ENCODE measurements at regions not wholly inside any gene's neighbourhood (a gene's known extent, or its start where the extent isn't known, plus 50 kb on each side); places are given as distances from the start of the nearest gene placed in this dataset.
"Not testable (repeated sequence)": the region's sequence is repeated elsewhere in the genome, so short reads cannot be mapped to it uniquely, and the experiment has no call there.

DNA sequence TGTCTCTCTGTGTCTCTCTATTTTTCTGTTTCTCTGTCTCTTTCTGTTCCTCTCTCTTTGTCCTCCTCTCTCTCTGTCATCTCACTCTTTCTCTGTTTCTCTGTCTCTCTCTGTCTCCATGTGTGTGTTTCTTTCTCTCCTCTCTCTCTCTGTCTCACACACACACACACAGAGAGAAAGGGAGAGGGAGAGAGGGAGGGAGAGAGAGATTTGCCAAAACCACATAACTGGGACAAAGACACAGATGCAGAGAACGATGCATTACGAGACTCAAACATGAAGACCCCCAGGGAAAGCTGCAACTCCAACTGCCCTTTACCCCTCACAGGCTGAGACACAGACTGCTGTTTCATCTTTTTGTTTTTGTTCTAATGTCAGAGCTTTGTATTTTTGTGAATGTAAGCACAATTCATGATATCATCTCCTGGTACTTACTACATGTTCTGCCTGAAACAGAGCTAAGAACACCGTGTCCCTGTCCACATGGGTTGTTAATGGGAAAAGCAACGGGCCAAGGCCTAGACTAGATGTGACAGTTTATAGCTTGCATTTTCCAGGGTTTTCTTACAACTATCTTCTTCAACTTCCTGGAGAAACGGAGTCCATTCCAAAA lies 177.1 kb upstream of the ARID1B start:
- no peak for DNase-seq

DNA sequence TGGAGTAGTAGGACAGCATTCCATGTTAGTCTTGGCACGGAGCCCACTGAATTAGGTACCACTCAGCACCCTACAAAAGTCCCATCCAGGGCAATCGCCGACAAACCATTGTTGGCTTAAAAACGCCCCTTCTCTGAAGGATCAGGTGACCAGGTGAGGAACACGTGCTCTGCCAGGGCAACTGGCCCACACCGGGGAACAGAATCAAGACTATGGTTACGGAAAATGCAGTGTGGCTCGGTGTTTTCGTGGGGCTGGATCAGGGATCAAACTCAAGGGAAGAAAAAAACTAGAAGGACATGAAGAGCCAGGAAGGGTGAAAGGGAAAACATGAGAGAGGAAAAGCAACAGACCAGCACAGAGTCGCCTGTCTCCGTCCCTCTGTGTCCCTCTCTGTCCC lies 177.8 kb upstream of the ARID1B start:
- no peak for DNase-seq

DNA sequence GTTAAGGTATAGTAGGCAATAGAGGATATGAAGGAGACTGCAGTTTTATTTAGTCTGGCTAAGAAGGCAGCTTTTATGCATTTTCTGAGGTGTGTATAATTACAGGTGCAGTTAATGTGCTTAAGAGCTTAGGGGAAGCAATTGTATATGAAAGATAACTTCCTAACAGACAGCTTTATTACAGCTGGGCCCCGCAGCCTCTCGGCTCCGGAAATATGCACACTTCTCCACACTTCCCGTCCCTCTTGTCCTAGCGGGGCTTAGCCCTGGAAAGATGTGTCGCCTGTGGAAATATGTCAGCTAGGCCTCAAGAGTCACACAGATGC lies 178.4 kb upstream of the ARID1B start:
- no peak for DNase-seq

DNA sequence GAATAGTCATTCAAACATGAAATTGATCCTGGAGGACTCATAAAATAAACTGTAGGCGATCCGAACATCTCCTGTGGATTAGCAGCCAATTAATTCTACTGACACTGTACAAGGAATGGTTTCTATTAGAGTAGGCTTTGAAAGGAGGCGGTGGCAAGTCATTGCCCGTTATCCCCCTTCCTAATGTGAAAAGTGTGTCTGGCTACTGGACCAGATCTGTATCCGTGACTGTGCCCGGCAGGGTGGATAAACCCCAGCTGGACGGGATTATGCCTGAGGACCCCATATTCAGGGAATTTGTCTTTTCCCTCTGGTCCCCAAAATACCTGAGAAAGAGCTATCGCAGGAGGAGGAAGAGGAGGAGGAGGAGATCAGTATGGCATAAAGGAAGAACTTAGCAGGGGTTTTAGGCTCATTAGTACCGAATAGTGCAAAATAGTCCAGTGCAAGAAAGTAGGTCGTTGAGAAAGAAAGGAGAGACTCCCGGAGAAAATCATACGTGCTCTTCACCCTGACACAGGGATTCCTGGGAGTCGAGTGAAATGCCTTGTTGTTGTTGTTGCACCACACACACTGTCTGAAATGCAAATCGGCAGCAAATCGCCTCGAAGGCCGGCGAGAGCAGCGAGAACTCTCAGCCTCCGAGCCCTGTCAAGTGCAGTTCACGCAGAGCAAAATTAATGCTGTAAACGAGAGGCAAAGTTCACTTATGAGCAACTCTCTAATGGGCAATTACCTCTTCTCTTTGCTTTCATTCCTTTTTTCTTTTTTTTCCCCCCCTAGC lies 178.9 kb upstream of the ARID1B start:
- no peak for DNase-seq

DNA sequence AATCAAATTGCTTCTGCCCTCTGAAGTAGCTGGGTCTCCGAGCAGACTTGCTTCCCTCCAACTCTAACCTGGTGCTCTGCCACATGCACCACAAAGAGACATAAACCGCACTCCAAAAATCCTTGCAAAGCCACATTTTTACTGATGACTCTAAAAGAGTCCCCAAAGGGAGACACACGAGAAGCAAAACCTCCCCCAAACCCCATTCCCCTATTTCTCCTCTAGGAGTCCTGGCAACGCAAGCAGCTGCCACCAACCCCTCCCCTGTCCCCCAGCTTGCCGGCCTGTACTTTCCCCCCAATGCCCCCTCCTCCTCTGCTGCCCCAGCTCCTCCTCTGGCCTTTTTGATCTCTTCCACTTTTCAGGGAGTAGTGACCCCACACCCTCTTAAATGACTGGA lies 180.1 kb upstream of the ARID1B start:
- DNase-seq, result no peak

DNA sequence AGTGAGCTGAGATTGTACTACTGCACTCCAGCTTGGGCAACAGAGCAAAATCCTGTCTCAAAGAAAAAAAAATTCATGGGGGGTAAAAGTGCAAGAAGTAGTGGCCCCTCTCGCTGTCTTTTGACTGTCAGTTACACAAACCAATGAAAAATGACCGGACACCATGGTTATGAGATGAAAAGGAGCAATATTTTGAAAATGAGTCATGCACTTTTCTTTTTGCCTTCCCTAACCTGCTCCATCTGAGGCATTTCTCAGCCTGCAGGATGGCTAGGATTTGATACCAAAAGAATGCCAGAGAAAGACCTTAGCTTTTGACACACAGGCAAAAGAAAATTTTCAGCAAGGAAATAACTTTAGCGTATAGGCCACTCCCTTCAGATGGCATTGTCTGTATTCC lies 181.7 kb upstream of the ARID1B start:
- no peak for DNase-seq

DNA sequence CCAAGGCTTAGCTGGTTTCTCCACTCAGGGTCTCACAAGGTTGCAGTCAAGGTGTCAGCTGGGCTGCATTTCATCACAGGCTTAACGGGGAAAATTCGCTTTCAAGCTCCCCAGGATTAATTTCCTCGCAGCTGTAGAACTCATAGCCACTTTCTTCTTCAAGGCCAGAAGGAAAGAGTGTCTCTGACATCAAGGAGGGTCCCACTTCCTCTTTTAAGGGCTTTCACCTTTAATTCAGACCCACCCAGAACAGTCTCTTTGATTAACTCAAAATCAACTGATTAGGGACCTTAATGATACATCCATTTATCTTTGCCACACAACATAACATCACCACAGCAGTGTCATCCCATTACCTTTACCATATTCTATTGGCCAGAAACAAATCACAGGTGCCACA lies 183.3 kb upstream of the ARID1B start:
- DNase-seq, result no peak

DNA sequence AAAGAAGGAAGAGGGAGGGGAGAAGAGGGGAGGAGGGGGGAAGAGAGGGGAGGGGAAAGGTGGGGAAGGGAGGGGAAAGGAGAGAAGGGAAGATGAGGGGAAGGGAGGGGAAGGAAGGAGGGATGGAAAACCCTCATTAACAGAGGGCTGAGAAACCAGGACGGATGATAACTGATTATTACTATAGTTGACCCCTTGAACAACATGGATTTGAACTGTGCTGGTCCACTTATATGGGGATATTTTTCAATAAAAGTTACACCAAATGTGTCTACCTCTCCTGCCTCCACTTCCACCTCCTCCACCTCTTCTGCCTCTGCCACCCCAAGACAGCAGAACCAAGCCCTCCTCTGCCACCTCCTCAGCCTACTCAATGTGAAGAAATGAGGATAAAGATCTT lies 184.1 kb upstream of the ARID1B start:
- DNase-seq, result no peak

DNA sequence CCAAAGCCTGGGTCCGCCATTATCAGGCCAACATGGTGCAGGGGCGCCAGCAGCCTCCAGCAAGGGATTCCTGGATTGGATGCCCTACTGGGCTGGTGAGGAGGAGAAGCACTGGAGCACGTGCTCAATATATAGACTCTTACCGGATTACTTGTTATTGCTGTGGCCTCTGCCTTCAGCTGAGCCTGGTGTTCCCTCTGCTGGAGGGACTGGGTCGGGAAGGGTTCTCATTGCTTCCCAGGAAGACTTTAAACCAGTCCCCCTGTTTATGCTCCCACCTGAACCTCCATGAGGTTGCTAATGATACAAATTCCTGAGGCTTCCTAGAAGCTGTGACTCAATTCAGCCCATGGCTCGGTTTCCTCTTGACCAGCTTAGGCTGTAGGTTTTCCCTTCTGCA lies 186.7 kb upstream of the ARID1B start:
- no peak for DNase-seq

DNA sequence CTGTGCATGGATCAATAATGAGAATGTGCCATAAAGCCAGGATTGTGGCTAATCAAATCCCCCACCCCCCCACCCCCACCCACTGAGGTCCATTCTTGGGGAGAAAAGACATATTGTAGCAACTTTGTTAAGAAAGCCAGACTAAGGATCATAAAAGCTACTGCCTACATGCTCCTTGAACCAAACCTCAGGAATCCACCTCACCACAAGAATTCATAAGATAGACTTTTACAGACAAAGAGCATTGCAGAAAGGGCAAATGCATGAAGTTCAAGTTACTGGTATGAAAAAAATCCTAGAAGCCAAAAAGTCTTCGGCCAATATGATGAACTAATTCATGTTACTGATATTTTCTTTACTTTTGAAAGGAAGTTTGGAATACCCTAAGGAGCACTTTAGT lies 187.9 kb upstream of the ARID1B start:
- DNase-seq, result no peak

DNA sequence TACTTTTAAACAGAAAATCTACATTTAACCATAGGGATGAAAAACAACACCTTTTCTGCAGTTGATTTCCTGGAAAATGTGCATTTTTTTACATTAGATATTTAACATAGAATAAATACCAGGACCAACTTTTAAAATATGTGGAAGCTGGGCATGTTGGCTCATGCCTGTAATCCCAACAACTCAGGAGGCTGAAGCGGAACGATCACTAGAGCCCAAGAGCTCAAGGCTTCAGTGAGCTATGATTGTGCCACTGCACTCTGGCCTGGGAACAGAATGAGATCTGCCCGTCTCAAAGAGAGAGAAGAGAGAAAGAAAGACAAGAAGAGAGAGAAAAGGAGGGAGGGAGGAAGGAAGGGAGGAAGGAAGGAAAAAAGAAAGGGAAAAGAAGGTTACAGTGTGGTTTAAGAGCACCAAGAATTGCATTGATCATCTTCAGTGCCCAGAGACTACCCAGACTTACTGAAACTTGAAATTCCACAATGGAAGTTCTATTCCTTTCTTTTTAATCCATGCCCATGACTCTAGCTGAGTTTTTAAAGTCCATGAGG lies 189.4 kb upstream of the ARID1B start:
- no peak for DNase-seq

DNA sequence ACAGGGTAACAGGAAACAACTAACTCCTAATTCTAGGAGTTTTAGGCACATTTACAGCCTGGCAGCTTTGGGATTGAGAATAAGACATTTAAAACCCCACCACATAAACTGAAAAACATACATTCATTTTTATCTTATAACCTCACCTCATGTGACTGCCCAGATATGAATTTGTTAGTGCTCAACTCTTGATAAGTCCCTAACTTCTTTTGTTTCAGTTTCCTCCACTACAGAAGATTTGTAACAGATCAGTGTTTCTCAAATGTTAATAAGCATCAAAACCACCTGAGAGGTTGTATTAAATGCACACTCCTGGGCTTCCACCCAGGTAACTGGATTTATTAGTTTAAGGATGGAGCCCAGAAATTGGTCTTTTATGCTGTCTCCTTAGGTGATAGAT lies 190.1 kb upstream of the ARID1B start:
- DNase-seq, result no peak

DNA sequence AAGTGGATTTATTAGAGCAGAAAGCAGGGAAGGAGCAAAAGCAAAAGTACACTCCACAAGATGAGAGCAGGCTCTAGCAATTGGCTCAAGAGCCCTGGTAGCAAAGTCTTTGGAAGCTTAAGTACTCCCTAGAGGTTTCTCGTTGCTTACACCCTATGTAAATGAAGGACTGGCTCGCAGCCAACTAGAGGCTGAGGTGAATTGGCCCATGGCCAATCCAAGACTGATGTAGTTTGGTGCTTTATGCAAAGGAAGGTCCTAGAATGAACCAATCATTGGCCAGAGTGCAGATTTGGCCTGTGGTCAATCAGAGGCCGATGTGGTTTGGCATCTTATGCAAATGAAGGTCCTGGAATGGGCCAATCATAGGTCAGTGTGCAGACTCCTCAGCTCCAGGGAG lies 191.3 kb upstream of the ARID1B start:
- DNase-seq, result no peak

DNA sequence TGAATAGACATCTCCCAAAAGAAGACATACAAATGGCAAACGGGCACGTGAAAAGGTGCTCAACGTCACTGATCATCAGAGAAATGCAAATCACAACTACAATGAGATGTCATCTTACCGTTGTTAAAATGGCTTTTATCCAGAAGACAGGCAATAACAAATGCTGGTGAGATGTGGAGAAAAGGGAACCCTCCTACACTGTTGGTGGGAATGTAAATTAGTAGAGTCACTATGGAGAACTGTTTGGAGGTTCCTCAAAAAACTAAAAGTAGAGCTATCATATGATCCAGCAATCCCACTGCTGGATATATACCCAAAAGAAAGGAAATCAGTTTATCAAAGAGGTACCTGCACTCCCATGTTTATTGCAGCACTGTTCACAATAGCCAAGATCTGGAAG lies 193.1 kb upstream of the ARID1B start:
- not testable (repeated sequence) for DNase-seq

DNA sequence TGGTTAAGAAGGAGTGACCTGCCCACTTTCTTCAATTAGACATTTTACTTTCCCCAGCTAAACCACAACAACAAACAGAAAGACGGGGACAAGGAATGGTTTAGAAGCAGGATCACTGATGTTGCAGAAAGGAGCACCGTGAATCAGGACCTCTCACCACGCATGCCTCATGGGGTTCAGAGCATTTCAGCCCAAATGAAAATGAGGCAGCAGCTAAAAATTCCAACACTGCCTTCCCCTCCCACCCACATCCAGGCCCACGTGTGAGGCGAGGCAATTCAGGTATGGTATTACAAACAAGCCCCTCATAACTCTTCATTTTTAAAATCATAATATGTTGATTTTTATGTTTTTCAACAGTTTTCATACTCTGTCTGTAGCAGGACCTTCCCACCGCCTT lies 194.1 kb upstream of the ARID1B start:
- DNase-seq, result no peak

DNA sequence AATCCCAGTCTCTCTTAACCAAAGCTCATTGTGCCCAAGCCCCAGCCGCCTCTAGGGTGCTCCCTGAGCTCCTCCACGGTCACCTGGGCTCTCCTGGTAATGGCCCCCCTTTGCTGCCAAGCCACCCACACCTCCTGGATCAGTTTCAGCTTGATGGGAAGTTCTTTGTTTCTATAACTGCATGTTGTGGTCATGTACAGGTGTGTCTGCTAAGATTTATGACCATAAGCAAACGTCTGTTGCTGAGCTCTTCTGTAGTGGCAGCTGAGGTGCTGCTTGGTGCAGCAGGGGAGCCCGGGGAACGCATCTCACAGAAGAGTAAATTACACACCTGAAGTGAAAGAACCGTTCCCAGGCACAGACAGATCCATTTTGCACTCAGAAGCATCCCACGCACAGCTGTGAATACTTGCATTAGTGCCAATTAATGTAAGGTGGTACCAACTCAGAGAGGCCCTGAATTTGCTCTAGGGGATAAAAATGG lies 194.6 kb upstream of the ARID1B start:
- no peak for DNase-seq

DNA sequence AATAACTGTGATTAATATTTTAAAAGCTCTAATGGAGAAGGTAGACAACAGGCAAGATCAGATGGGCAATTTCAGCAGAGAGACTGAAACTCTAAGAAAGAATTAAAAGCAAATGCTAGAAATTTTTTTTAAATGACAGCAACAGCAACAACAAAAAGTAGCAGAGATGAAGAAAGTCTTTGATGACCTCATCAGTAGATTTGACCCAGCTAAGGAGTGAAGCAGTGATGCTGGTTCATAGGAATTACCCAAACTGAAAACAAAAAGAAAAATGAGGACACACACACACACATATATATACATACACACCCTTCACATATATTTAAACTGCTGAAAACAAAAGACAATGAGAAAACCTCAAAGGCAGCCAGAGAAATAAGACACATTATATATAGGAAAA lies 197.6 kb upstream of the ARID1B start:
- no peak for DNase-seq

DNA sequence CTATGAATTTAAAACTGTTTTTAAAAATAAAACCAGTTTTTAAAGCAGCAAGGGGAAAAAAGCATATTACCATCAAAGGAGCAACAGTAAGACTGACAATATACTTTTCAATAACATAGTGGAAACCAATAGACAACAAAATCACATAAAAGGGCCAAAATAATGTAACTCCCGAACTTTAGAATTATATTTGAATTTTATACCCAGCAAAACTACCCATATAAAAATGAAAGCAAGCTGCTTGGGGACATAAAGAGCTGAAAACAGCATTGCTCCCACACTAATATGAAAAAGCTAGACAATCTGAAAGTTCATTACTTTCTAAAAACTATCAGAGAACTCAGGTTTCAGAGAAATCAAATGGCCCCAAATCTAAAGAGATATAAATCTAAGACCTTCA lies 199.4 kb upstream of the ARID1B start:
- no peak for DNase-seq

DNA sequence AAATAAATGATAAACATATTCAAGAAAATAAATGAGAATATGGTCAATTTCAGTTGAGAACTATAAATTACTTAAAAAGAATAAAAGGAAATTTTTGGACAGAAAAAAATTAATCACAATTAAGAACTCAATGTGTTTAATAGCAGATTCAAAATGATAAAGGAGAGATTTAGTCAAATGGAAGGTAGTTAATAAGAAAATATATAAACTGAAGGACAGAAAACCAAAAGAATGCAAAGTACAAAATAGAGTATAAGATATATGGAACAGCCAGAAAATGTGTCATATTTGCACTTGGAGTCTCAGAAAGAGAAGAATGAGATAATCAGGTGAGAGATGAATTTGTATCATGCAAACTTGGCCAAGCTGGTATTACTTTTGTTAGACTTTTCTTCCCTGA lies 201.8 kb upstream of the ARID1B start:
- DNase-seq, result no peak

DNA sequence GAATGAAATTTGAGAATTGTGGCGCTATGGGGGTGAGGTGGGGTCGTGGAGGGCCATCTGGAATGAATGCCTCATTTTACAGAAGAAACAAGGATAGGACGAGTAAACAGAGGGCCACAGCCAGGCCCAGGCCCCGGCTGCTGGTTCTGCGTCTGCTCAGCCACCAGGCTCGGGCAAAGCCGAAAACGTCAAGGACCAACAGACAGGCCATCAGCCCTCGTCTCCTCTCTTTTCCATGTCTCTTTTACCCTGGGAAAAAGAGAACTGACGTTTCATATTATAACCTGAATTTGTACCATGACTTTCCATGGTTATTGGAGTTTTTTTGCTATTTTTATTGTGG lies 212.4 kb upstream of the ARID1B start:
- no peak for DNase-seq

DNA sequence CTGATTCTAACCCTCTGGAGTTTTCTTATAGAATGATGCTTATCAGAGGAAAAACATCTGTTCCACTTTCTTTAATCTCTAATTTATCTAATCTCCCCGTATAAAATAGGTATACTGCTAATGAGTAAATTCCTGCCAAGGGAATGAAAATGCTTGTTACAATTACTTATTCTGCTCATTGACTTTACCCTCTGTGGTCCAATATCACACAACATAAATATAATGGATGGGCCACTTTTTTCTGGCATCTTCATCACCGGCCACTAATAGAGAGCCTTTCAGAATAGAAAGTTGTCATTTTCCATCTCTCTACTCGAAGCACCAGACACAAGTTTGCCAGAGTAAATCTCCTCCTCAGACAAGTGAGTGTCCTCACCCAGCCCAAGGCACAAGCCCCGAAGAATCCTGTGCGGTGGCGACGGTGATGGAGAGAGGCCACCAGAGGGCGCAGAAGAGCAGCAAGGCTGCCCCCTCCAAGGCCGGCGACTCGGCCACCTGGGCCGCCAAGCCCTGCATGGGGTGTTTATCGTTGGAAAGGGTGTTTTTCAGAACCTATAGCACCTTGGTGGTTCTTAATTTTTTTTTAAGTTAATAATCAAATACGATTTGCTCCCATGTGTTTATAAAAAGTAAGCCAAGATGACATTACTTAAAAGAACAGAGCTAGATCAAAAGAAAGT lies 212.9 kb upstream of the ARID1B start:
- peak; percentile 41 to 63 (median 56) for DNase-seq

DNA sequence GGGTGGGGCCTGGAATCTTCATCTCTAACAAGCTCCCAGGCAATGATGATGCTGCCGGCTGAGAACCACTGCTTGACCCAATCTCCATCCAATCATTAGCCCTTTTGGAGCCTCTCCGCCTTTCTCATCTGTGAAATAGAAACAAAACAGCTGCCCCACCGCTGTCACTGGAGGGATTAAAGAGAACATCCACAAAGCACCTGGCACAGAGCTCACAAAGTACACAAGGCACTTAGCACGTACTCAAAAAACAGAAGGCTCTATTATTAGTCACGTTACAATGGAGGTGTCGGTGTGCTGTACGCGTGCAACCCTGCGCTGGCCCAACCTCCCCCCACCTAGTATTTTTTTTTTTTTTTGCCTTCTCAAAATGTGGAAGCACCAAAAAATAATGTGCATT lies 213.5 kb upstream of the ARID1B start:
- DNase-seq, result no peak

DNA sequence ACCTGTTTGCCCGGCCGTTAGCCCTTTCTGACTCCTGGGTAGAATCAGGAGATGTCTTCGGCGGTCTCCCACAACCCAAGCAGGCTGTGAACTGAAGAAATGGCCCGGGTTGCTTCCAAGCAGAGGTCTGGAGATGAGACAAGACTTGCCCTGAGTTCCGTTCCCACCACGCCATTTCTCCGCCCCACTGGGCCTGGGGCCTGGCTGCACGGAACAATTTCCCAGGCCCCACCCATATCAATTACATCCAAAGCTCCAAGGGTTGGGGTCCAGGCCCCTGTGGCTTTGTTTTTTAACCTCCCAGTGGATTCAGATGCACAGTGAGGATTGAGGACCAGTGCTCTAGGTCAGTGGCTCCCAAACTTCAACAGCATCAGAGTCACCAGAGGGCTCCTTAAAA lies 214.5 kb upstream of the ARID1B start:
- no peak for DNase-seq

DNA sequence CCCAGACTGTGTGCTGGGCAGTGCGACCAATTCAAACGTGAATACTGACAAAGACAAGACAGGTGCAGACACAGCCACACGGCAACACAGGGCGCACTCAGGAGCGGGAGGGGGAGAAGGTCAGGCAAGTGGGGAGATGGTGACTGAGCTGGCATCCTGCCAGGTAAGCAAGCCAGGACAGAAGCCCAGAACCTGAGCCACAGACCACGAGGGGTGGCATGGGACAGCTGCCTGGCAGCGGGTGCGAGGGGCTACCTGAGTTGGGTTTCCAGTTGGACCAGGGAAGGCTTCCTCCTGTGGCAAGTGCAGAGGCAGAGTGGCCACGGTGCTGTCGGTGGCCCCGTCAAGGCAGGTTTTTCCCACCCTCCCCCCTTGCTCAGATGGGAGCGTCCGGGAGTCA lies 215.2 kb upstream of the ARID1B start:
- no peak for DNase-seq
